ENCODE measurements at regions not wholly inside any gene's neighbourhood (a gene's known extent, or its start where the extent isn't known, plus 50 kb on each side); places are given as distances from the start of the nearest gene placed in this dataset.

DNA sequence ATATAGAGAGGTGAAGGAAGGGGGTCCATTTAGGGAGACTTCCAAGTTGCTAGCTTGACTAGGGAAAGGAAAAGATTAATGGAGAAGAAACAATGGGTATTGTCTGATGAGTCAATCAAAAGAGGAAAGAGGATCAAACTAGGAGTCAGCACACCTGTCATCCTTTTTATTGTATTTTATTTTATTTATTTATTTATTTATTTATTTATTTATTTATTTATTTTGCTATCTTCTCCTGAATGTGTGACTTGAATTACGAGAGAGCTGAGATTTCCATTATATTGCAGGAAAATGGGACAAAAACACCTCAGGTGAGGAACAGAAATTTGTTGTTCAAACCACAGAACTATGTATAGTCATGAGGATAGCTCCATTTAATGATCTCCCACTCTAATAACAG is 58.9 kb downstream of the NUDT11 start:
- Mint-ChIP-seq H3K4me3 (no peak overlapping the region), H3K27ac (no peak overlapping the region), H3K4me1 (no peaks in the 10 kb centered on the region), H3K27me3 (no peaks in the 10 kb centered on the region), H3K9me3 (no peaks in the 10 kb centered on the region), H3K36me3 (ENCODE audit: low read depth) (no peaks in the 10 kb centered on the region)
- intact Hi-C loops (cut with micrococcal nuclease), result no loop called here
- DNase-seq, result no peak

DNA sequence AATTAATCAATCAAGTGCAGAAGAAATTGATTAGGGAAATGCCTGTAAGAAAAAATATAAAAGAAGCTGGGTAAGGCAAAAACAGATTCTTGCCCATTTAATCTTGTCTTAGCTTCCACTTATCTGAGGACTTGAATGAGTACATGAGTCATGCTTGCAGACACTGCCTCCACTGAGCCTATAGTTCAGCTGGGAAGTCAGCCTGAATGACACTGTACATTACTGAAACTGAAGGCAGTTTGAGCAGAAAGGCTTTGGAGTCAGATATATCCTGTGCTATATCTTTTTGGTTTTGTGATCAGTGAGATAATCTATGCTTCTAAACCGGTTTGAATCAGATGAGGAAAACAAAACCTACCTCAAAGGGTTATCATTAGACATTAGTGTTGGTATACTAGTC is 61.3 kb downstream of the NUDT11 start:
- no peaks in the 10 kb centered on the region for H3K9me3 Mint-ChIP-seq
- DNase-seq, result no peak
- H3K4me1 Mint-ChIP-seq, result no peaks in the 10 kb centered on the region
- H3K27ac Mint-ChIP-seq, result no peak overlapping the region
- intact Hi-C loops (cut with micrococcal nuclease), result no loop called here
- H3K36me3 Mint-ChIP-seq (ENCODE audit: low read depth), result no peaks in the 10 kb centered on the region
- no peaks in the 10 kb centered on the region for H3K27me3 Mint-ChIP-seq
- H3K4me3 Mint-ChIP-seq, result no peak overlapping the region

- intact Hi-C loops (cut with micrococcal nuclease), result loop anchor here (5.0 kb wide), 1 partner anchor 275 kb away; no protein-coding TSS in a partner anchor
- H3K4me3 Mint-ChIP-seq, result no peak overlapping the region
- H3K27ac Mint-ChIP-seq, result no peak overlapping the region
- no peaks in the 10 kb centered on the region for H3K9me3 Mint-ChIP-seq
- peaks cover 2% of the 10 kb centered on the region for H3K4me1 Mint-ChIP-seq
- no peaks in the 10 kb centered on the region for H3K36me3 Mint-ChIP-seq (ENCODE audit: low read depth)
- DNase-seq, result no peak
- H3K27me3 Mint-ChIP-seq, result no peaks in the 10 kb centered on the region
Observed at GRCh38 chrX:51421972-51422597, 74.3 kb downstream of the NUDT11 start.

DNA sequence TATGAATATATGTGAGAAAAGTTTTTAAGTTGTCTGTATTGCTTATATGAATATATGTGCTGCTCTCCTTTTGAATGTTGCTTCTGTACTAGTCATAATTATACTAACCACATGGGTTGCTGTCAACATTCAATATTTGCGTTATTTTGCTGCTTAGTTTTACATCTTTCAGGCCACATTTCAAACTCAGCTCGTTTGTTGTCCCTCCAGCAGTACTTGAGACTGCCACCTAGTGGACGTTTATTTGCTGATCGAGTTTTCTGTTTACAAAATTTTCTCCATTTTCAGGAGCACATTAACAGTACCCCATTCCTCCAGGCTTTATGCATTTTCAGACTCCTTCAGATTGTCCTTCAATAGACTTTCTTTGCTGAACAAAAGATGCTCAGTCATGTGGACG is 75.8 kb downstream of the NUDT11 start:
- no peaks in the 10 kb centered on the region for H3K9me3 Mint-ChIP-seq
- no peaks in the 10 kb centered on the region for H3K36me3 Mint-ChIP-seq (ENCODE audit: low read depth)
- peak; percentile 78 for DNase-seq
- no peak overlapping the region for H3K27ac Mint-ChIP-seq
- no peaks in the 10 kb centered on the region for H3K27me3 Mint-ChIP-seq
- H3K4me3 Mint-ChIP-seq, result no peak overlapping the region
- peaks cover 2% of the 10 kb centered on the region for H3K4me1 Mint-ChIP-seq
- intact Hi-C loops (cut with micrococcal nuclease), result loop anchor here (1.0 to 5.0 kb wide), 2 partner anchors 84 to 273 kb away; no protein-coding TSS in a partner anchor

- intact Hi-C loops (cut with micrococcal nuclease), result no loop called here
- DNase-seq, result no peak
- H3K27ac Mint-ChIP-seq, result no peak overlapping the region
- no peaks in the 10 kb centered on the region for H3K27me3 Mint-ChIP-seq
- H3K9me3 Mint-ChIP-seq, result no peaks in the 10 kb centered on the region
- H3K4me1 Mint-ChIP-seq, result no peaks in the 10 kb centered on the region
- H3K36me3 Mint-ChIP-seq (ENCODE audit: low read depth), result no peaks in the 10 kb centered on the region
- no peak overlapping the region for H3K4me3 Mint-ChIP-seq
Observed at GRCh38 chrX:51408462-51408861, 75.8 kb downstream of the NUDT10 start.

DNA sequence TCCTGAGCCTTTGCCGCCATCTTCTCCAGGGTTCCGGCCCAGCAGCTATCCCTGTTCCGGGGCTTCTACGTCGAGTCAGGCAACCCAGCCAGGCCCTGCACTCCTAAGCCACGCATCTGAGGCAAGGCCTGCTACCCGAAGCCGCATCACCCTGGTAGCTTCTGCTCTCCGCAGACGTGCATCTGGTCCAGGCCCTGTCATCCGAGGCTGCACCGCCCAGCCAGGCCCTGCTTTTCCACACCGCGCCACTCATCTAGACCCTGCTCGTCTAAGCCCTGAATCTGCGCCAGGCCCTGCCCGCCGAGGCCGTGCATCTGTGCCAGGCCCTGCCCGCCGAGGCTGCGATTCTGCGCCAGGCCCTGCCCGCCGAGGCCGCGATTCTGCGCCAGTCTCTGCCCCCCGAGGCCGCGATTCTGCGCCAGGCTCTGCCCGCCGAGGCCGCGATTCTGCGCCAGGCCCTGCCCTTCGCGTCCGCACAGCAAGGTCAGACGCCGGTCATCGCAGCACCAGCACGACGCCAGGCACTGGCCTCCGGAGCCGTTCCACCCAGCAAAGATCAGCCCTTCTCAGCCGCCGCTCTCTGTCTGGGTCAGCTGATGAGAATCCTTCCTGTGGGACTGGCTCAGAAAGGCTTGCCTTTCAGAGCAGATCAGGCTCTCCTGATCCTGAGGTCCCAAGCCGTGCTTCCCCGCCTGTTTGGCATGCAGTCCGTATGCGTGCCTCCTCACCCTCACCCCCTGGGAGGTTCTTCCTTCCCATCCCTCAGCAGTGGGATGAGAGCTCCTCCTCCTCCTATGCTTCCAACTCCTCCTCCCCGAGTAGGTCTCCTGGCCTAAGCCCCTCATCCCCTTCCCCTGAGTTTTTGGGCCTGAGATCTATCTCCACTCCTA is 75.1 kb downstream of the NUDT10 start:
- H3K27ac Mint-ChIP-seq, result no peak overlapping the region
- H3K36me3 Mint-ChIP-seq (ENCODE audit: low read depth), result no peaks in the 10 kb centered on the region
- H3K27me3 Mint-ChIP-seq, result no peaks in the 10 kb centered on the region
- no peaks in the 10 kb centered on the region for H3K4me1 Mint-ChIP-seq
- no peak overlapping the region for H3K4me3 Mint-ChIP-seq
- intact Hi-C loops (cut with micrococcal nuclease), result no loop called here
- DNase-seq, result no peak
- H3K9me3 Mint-ChIP-seq, result no peaks in the 10 kb centered on the region

DNA sequence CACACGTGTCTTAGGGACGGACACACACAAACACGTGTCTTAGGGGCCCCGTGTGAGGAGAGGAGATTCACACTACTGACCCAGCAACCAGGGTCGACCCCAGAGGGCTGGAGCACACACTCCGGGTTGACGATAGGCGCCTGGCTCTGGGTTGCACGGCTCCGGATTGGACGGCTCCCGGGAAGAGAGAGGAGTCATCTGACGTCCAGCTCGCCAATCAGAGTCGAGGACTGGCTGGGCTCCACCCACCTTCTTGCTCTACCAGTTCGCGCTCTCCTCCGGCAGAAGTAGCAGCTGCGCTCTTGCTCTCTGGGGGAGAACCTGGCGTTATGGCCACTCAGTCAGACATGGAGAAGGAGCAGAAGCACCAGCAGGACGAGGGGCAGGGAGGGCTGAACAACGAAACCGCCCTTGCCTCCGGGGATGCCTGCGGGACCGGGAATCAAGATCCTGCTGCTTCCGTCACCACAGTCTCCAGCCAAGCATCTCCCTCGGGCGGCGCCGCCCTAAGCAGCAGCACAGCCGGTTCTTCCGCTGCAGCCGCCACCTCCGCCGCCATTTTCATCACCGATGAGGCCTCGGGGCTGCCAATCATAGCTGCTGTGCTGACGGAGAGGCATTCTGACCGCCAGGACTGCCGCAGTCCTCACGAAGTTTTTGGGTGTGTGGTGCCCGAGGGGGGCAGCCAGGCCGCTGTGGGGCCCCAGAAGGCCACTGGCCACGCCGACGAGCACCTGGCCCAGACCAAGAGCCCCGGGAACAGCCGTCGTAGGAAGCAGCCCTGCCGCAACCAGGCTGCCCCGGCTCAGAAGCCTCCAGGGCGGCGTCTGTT is 74.3 kb downstream of the NUDT10 start:
- intact Hi-C loops (cut with micrococcal nuclease), result no loop called here
- H3K4me3 Mint-ChIP-seq, result no peak overlapping the region
- no peaks in the 10 kb centered on the region for H3K9me3 Mint-ChIP-seq
- H3K36me3 Mint-ChIP-seq (ENCODE audit: low read depth), result no peaks in the 10 kb centered on the region
- no peak overlapping the region for H3K27ac Mint-ChIP-seq
- no peaks in the 10 kb centered on the region for H3K27me3 Mint-ChIP-seq
- no peaks in the 10 kb centered on the region for H3K4me1 Mint-ChIP-seq
- no peak for DNase-seq

DNA sequence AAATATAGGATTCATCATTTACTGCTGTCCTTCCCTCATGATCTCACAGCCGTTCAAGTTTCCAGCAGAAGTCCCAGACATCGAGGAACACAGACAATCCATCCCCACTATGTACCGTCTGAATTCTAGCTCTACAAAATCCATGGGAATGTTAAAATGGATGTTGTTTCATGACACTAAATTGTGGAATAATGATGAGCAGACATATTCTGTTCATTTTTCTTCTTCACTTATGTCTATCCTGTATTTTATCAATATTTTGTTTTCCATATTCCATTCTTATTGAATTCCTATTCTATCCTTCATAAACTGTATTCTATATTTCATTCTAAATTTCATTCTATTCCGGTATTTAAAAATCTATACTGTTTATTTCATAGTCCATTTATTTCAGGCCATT is 71.8 kb downstream of the NUDT10 start:
- H3K27ac Mint-ChIP-seq, result no peak overlapping the region
- H3K9me3 Mint-ChIP-seq, result no peaks in the 10 kb centered on the region
- intact Hi-C loops (cut with micrococcal nuclease), result no loop called here

DNA sequence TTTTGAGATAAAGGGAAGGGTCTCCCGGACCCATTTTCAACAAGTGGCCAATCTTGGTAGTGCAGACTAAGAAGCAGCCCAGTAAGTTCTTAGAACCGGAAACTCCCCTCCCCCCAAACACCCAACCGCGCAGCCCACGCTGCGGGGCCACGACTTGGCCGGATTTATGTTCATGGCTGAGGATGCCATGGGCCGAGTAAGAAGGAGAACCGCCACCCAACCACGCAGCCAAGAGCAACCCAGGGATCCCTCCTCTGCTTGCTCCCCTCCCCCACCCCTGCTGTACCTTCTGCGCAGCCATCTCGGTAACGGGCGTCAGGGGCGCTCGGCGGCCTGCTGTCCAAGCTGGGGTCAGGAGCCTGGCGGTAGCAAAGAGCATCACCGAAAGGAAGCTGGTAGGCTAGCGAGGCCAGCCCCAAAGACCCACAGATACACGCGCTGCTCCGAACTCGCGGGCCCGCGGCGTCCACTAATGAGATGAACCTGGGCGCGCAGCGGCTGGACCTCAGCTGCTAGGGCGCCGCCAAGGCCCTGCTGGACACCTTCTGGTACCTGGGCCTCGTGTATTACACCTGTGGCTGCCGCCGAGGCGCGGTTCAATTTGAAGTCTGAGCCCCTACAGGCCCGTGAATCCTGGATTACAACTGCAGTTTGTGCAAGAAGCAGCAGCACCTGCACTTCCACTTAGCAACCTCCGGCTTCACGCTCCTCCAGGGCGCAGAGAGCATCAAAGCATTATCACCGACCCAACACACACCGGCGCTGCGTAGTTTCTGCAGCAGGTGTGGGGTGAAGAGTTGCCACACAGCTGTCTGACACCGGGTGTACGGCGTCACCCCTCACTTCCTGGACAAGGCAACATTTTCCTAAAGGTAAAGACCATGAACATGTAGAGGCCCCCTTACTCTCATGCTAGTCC is 63.4 kb downstream of the NUDT10 start:
- H3K4me3 Mint-ChIP-seq, result peak overlapping the region; percentile 84
- H3K27ac Mint-ChIP-seq, result peak overlapping the region; percentile 84
- H3K36me3 Mint-ChIP-seq (ENCODE audit: low read depth), result peaks cover 4% of the 10 kb centered on the region
- intact Hi-C loops (cut with micrococcal nuclease), result no loop called here
- peaks cover 10% of the 10 kb centered on the region for H3K9me3 Mint-ChIP-seq
- DNase-seq, result peak; percentile 80
- no peaks in the 10 kb centered on the region for H3K27me3 Mint-ChIP-seq
- H3K4me1 Mint-ChIP-seq, result peaks cover 5% of the 10 kb centered on the region

More for the DNA sequence above, 71.8 kb downstream of the NUDT10 start:
- Mint-ChIP-seq H3K27me3 (no peaks in the 10 kb centered on the region), H3K36me3 (ENCODE audit: low read depth) (no peaks in the 10 kb centered on the region), H3K4me1 (no peaks in the 10 kb centered on the region), H3K4me3 (no peak overlapping the region)
- no peak for DNase-seq

GRCh38 chrX:51395480-51395809 is 62.8 kb downstream of the NUDT10 start:
- Mint-ChIP-seq H3K4me1 (peaks cover 5% of the 10 kb centered on the region), H3K27me3 (no peaks in the 10 kb centered on the region), H3K27ac (no peak overlapping the region), H3K4me3 (peak overlapping the region; percentile 84), H3K9me3 (peaks cover 10% of the 10 kb centered on the region), H3K36me3 (ENCODE audit: low read depth) (peaks cover 4% of the 10 kb centered on the region)
- DNase-seq, result no peak
- intact Hi-C loops (cut with micrococcal nuclease), result no loop called here
